RWPE2 (cell line): ENCODE measurements at regions not wholly inside any gene's neighbourhood (a gene's known extent, or its start where the extent isn't known, plus 50 kb on each side); places are given as distances from the start of the nearest gene placed in this dataset.

Experiments
- ATAC-seq: fragments of 200-7000 bp; cut with Tn5 transposase; 3 replicates; pipeline ENCODE4 v1.9.1; 2021; ENCODE audit warnings: low read depth
- DNase-seq: peaks from one replicate; pipeline ENCODE4 v3.0.0-alpha.2; 2020; ENCODE audit warnings: low spot score
- H3K27ac ChIP-seq: fragments of 450-650 bp; 2 replicates; pipeline ENCODE4 v1.5.1; 2017; ENCODE audit warnings: mild to moderate bottlenecking; ENCODE audit not compliant: poor library complexity, severe bottlenecking
- H3K27me3 ChIP-seq: fragments of 250-450 bp; sonication (Bioruptor Pico); 2 replicates; pipeline ENCODE4 v1.5.1; 2021; ENCODE audit warnings: mild to moderate bottlenecking, moderate library complexity; ENCODE audit not compliant: insufficient read depth, poor library complexity, severe bottlenecking
- H3K36me3 ChIP-seq: fragments of 250-450 bp; sonication (Bioruptor Pico); 2 replicates; pipeline ENCODE4 v1.5.1; 2020; ENCODE audit warnings: low read depth, mild to moderate bottlenecking, moderate library complexity
- H3K4me1 ChIP-seq: fragments of 250-450 bp; sonication (Bioruptor Pico); 2 replicates; pipeline ENCODE4 v1.5.1; 2021; ENCODE audit warnings: mild to moderate bottlenecking, moderate library complexity; ENCODE audit not compliant: insufficient read depth, poor library complexity, severe bottlenecking
- H3K4me3 ChIP-seq: fragments of 250-450 bp; sonication (Bioruptor Pico); 2 replicates; pipeline ENCODE4 v1.5.1; 2021; ENCODE audit warnings: mild to moderate bottlenecking, moderate library complexity; ENCODE audit not compliant: severe bottlenecking
- H3K9me3 ChIP-seq: fragments of 250-450 bp; sonication (Bioruptor Pico); 2 replicates; pipeline ENCODE4 v1.5.1; 2021; ENCODE audit warnings: mild to moderate bottlenecking, moderate library complexity; ENCODE audit not compliant: severe bottlenecking
- CTCF ChIP-seq: fragments of 450-650 bp; IDR thresholded peaks from one replicate; pipeline ENCODE4 v1.5.1; 2017; ENCODE audit warnings: mild to moderate bottlenecking, moderate library complexity; ENCODE audit not compliant: poor library complexity, severe bottlenecking

DNA sequence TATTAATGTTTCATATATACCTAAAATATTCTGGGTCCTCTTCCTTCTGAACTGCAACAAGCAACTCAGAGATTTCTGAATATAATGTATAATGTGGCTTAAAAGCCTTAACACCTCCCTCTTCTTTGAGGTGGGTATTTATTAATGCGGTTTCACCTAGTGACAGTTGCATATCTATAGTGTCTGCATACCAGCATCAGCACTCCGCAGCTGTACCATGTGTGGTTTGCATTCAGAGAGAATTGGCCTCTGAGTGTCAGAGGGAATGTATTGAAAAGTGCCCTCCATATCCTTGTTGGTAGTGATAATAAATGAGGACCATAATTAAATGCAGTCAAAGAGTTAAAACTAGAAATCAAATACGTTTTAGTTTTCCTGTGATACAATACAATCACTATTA lies 256.6 kb upstream of the ARRDC3 start:
- Histone ChIP-seq H3K36me3 (no peaks in the 10 kb centered on the region), H3K27me3 (peaks cover 27% of the 10 kb centered on the region), H3K4me3 (no peak overlapping the region), H3K27ac (no peak overlapping the region), H3K4me1 (no peaks in the 10 kb centered on the region), H3K9me3 (no peaks in the 10 kb centered on the region)
- DNase-seq (no peak), ATAC-seq (no peak)
- TF ChIP-seq CTCF = no peak

- ATAC-seq = no peak
- H3K36me3 ChIP-seq = no peaks in the 10 kb centered on the region
- H3K4me1 ChIP-seq = no peaks in the 10 kb centered on the region
Measured at GRCh38 chr5:91638010-91638409, 254.9 kb upstream of the ARRDC3 start.

GRCh38 chr5:91635950-91636734 lies 253.0 kb upstream of the ARRDC3 start:
- H3K36me3 ChIP-seq = no peaks in the 10 kb centered on the region
- TF ChIP-seq CTCF = no peak
- no peak for ATAC-seq
- H3K27me3 ChIP-seq = peaks cover 28% of the 10 kb centered on the region
- no peaks in the 10 kb centered on the region for H3K9me3 ChIP-seq
- H3K4me1 ChIP-seq = no peaks in the 10 kb centered on the region
- DNase-seq = no peak
- H3K27ac ChIP-seq = no peak overlapping the region
- no peak overlapping the region for H3K4me3 ChIP-seq

More at GRCh38 chr5:91638010-91638409, 254.9 kb upstream of the ARRDC3 start:
- no peak for DNase-seq
- no peak for TF ChIP-seq CTCF
- Histone ChIP-seq H3K27me3 (peaks cover 28% of the 10 kb centered on the region), H3K27ac (no peak overlapping the region), H3K9me3 (no peaks in the 10 kb centered on the region), H3K4me3 (no peak overlapping the region)

- H3K4me1 ChIP-seq = no peaks in the 10 kb centered on the region
- H3K9me3 ChIP-seq = no peaks in the 10 kb centered on the region
- H3K27me3 ChIP-seq = peaks cover 24% of the 10 kb centered on the region
- no peak overlapping the region for H3K27ac ChIP-seq
- no peak for DNase-seq
- no peaks in the 10 kb centered on the region for H3K36me3 ChIP-seq
- no peak overlapping the region for H3K4me3 ChIP-seq
- TF ChIP-seq CTCF = no peak
- peak; percentile 17; the same call in 1 of the 3 replicates for ATAC-seq
Measured at GRCh38 chr5:91632871-91633270, 249.8 kb upstream of the ARRDC3 start.

GRCh38 chr5:91611746-91612145 lies 228.6 kb upstream of the ARRDC3 start:
- Histone ChIP-seq H3K27me3 (no peaks in the 10 kb centered on the region), H3K36me3 (no peaks in the 10 kb centered on the region), H3K4me1 (no peaks in the 10 kb centered on the region), H3K9me3 (no peaks in the 10 kb centered on the region), H3K4me3 (no peak overlapping the region), H3K27ac (no peak overlapping the region)
- ATAC-seq (no peak), DNase-seq (no peak)
- TF ChIP-seq CTCF = no peak
